ENCODE measurements at regions not wholly inside any gene's neighbourhood (a gene's known extent, or its start where the extent isn't known, plus 50 kb on each side); places are given as distances from the start of the nearest gene placed in this dataset.

GRCh38 chr3:22236490-22237270, 485.7 kb upstream of the ZNF385D start:
- no peak for DNase-seq

GRCh38 chr3:22239011-22239410, 488.0 kb upstream of the ZNF385D start:
- DNase-seq, result no peak

GRCh38 chr3:22241110-22241509, 490.1 kb upstream of the ZNF385D start:
- no peak for DNase-seq

- DNase-seq, result peak; percentile 82
Observed at GRCh38 chr3:22244761-22245521, 493.9 kb upstream of the ZNF385D start.

- no peak for DNase-seq
Observed at GRCh38 chr3:22245811-22246583, 495.0 kb upstream of the ZNF385D start.

GRCh38 chr3:22249658-22250057, 498.6 kb upstream of the ZNF385D start:
- no peak for DNase-seq

- no peak for DNase-seq
Observed at GRCh38 chr3:22257252-22257651, 506.2 kb upstream of the ZNF385D start.

GRCh38 chr3:22262386-22262785, 511.4 kb upstream of the ZNF385D start:
- no peak for DNase-seq

- no peak for DNase-seq
Observed at GRCh38 chr3:22263042-22263441, 512.0 kb upstream of the ZNF385D start.

GRCh38 chr3:22265403-22265802, 514.4 kb upstream of the ZNF385D start:
- DNase-seq, result no peak

GRCh38 chr3:22269831-22270230, 518.8 kb upstream of the ZNF385D start:
- DNase-seq, result no peak

- no peak for DNase-seq
Observed at GRCh38 chr3:22276351-22276750, 525.3 kb upstream of the ZNF385D start.

- no peak for DNase-seq
Observed at GRCh38 chr3:22284559-22284958, 533.5 kb upstream of the ZNF385D start.

GRCh38 chr3:22288756-22289155, 537.7 kb upstream of the ZNF385D start:
- no peak for DNase-seq

- no peak for DNase-seq
Observed at GRCh38 chr3:22292681-22293080, 541.7 kb upstream of the ZNF385D start.

- DNase-seq, result no peak
Observed at GRCh38 chr3:22296601-22297000, 545.6 kb upstream of the ZNF385D start.

GRCh38 chr3:22297436-22297835, 546.4 kb upstream of the ZNF385D start:
- DNase-seq, result no peak

- DNase-seq, result no peak
Observed at GRCh38 chr3:22306454-22306853, 555.4 kb upstream of the ZNF385D start.

GRCh38 chr3:22308871-22309270, 557.9 kb upstream of the ZNF385D start:
- DNase-seq, result no peak

GRCh38 chr3:22315925-22316324, 564.9 kb upstream of the ZNF385D start:
- DNase-seq, result no peak

GRCh38 chr3:22318325-22318724, 567.3 kb upstream of the ZNF385D start:
- DNase-seq, result no peak

- no peak for DNase-seq
Observed at GRCh38 chr3:22319446-22319845, 568.4 kb upstream of the ZNF385D start.

- no peak for DNase-seq
Observed at GRCh38 chr3:22322861-22323260, 571.9 kb upstream of the ZNF385D start.

- DNase-seq, result no peak
Observed at GRCh38 chr3:22326305-22326704, 575.3 kb upstream of the ZNF385D start.

All from islet precursor cell (in vitro differentiated cells).